Muscle layer of duodenum (tissue), 2 donors: ENCODE measurements at regions not wholly inside any gene's neighbourhood (a gene's known extent, or its start where the extent isn't known, plus 50 kb on each side); places are given as distances from the start of the nearest gene placed in this dataset.

Source experiments
- H3K27ac ChIP-seq: one replicate; pipeline ENCODE4 v1.7.0; 2013; ENCODE audit warnings: mild to moderate bottlenecking, low read length
- H3K27me3 ChIP-seq: one replicate; pipeline ENCODE4 v1.7.0; 2013; ENCODE audit warnings: low read depth, mild to moderate bottlenecking, control low read depth, low read length
- H3K36me3 ChIP-seq, 2 donors: one replicate each; pipeline ENCODE4 v1.7.0; 2013; ENCODE audit warnings: low read length in 2 of 2, control low read depth in 1 of 2, mild to moderate bottlenecking in 1 of 2; ENCODE audit not compliant: insufficient read depth in 2 of 2, control insufficient read depth in 1 of 2
- H3K4me1 ChIP-seq, 2 donors: one replicate each; pipeline ENCODE4 v1.7.0; 2013; ENCODE audit warnings: low read length in 2 of 2, mild to moderate bottlenecking in 2 of 2, control low read depth in 1 of 2, moderate library complexity in 1 of 2; ENCODE audit not compliant: insufficient read depth in 2 of 2, control insufficient read depth in 1 of 2
- H3K4me3 ChIP-seq, 2 donors: one replicate each; pipeline ENCODE4 v1.7.0; 2013; ENCODE audit warnings: low read length in 2 of 2, low read depth in 1 of 2, mild to moderate bottlenecking in 1 of 2
- H3K9me3 ChIP-seq, 2 donors: one replicate each; pipeline ENCODE4 v1.7.0; 2013; ENCODE audit warnings: low read length in 2 of 2, control low read depth in 1 of 2, mild to moderate bottlenecking in 1 of 2; ENCODE audit not compliant: control insufficient read depth in 1 of 2
- donor health status: healthy.

- Histone ChIP-seq H3K9me3 (no peaks in the 10 kb centered on the region), H3K27me3 (no peaks in the 10 kb centered on the region), H3K4me3 (no peak overlapping the region), H3K27ac (no peak overlapping the region), H3K36me3 (no peaks in the 10 kb centered on the region), H3K4me1 (no peaks in the 10 kb centered on the region)
These were observed 746.0 kb upstream of the ADGRB3 start for GRCh38 chr6:67888886-67889681.

DNA sequence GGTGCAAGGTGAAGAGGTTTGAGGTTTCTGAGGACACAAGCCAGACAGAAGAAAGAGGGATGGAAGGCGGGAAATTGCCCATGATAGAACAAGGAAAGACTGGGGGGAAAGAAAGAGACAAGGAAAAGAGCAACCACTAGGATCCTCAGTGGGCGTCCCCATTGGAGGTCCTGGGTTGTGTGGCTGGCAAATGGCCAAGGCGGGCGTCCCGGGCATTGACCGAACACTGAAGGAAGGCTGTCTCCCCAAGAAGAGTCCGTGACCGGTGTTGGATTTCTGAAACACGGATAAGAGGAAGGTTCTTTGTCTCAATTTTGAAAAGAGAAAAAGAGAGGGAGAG, 746.6 kb upstream of the ADGRB3 start:
- H3K9me3 ChIP-seq: no peaks in the 10 kb centered on the region
- no peaks in the 10 kb centered on the region for H3K27me3 ChIP-seq
- H3K27ac ChIP-seq: no peak overlapping the region
- no peak overlapping the region for H3K4me3 ChIP-seq
- H3K36me3 ChIP-seq: no peaks in the 10 kb centered on the region
- no peaks in the 10 kb centered on the region for H3K4me1 ChIP-seq

DNA sequence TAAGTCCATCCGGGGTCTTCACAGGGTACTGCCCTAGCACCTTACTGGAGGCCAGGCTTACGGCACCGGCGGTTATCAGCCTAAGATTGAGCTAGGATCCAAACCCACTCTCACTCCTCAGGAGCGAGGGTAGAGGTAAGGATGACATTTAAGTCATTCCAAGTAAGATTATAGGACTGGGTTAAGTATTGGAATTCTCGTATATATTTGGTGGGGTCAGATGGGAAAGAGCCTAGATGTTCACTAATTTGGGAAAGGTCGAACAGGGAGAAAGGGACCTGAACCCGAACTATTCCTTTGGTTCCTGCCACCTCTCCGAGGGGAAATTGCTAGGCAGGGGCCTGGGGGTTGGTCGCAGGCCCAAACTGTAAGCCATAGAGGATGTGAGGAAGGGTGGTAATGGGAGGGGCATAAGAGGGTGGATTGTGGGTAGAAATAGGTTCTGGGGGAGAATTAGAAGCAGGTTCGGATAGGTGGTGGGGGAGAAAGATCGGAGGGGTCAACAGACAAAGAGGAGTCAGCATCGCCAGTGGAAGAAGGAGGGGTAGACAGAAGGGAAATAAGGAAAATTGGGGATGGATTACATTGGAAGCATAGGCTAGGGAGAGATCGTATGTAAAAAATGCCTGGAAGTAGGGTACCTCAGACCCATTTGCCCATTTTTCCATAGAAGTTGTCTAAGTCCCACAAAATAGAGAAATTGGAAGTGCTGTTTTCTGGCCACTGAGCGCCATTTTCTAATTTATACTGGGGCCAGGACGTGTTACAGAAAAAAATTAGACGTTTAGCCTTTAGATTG, 747.1 kb upstream of the ADGRB3 start:
- H3K36me3 ChIP-seq: no peaks in the 10 kb centered on the region
- no peaks in the 10 kb centered on the region for H3K27me3 ChIP-seq
- H3K9me3 ChIP-seq: no peaks in the 10 kb centered on the region
- no peak overlapping the region for H3K27ac ChIP-seq
- H3K4me1 ChIP-seq: no peaks in the 10 kb centered on the region
- H3K4me3 ChIP-seq: no peak overlapping the region

DNA sequence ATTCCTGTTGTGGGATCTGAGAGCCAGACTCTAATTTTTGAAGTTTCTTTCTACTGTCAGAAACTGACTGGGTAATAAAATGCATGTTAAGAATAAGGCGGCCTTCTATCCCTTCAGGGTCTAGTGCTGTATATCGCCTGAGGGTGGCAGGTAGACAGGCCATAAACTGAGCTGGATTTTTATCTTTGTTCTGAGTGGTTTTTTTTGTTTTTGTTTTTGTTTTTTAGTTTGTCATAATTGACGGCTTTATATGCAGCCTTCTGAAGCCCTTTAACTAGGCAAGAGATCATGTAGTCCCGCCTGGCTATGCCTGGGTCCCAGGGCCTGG, 747.7 kb upstream of the ADGRB3 start:
- Histone ChIP-seq H3K27me3 (no peaks in the 10 kb centered on the region), H3K4me1 (no peaks in the 10 kb centered on the region), H3K9me3 (no peaks in the 10 kb centered on the region), H3K36me3 (no peaks in the 10 kb centered on the region), H3K4me3 (no peak overlapping the region), H3K27ac (no peak overlapping the region)

GRCh38 chr6:67886840-67887292, 748.2 kb upstream of the ADGRB3 start:
- H3K36me3 ChIP-seq: no peaks in the 10 kb centered on the region
- H3K27ac ChIP-seq: no peak overlapping the region
- H3K27me3 ChIP-seq: no peaks in the 10 kb centered on the region
- no peak overlapping the region for H3K4me3 ChIP-seq
- no peaks in the 10 kb centered on the region for H3K9me3 ChIP-seq
- H3K4me1 ChIP-seq: no peaks in the 10 kb centered on the region

GRCh38 chr6:67886036-67886707, 748.9 kb upstream of the ADGRB3 start:
- Histone ChIP-seq H3K4me1 (no peaks in the 10 kb centered on the region), H3K27ac (no peak overlapping the region), H3K36me3 (no peaks in the 10 kb centered on the region), H3K9me3 (no peaks in the 10 kb centered on the region), H3K4me3 (no peak overlapping the region), H3K27me3 (no peaks in the 10 kb centered on the region)

DNA sequence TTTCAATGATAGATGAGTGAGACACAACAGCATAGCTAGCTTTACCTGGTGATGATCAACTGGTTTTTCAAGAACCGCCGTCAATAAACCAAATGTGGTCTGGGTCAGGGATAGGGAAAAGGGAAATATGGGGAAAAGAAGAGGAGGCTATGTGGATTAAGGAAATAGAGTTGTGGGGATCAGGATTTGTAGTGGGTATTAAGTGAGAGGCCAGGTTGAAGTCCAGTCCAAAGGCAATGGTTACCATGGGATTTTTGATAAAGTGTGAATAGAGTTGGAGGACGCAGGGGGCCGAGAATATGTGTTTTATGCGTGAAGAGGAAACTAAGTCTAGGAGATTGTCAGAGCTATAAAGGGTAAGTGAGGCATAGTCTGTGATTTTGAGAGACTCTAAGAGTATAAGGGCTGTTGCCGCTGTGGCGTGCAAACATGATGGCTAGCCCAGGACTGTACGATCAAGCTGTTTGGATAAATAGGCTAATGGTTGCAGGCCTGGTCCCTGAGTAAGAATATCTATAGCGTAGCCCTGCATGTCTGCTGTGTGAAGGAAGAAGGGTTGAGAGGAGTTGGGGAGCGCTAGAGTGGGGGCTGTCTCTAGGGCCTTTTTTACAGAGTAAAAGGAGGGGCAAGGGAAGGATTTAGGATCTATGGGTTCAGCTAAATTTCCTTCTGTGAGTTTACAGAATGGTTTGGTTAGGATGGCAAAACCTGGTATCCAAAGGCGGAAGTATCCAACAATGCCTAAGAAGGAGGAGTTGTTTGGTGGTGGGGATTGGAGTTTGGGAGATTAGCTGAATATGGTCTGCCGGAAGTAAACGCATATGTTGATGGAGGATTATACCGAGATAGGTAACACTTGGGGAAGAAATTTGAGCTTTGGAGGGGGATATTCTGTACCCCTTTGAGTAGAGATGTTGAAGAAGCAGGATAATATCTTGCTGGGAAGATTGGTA, 749.7 kb upstream of the ADGRB3 start:
- Histone ChIP-seq H3K27ac (no peak overlapping the region), H3K9me3 (no peaks in the 10 kb centered on the region), H3K27me3 (no peaks in the 10 kb centered on the region), H3K4me3 (no peak overlapping the region), H3K36me3 (no peaks in the 10 kb centered on the region), H3K4me1 (no peaks in the 10 kb centered on the region)

DNA sequence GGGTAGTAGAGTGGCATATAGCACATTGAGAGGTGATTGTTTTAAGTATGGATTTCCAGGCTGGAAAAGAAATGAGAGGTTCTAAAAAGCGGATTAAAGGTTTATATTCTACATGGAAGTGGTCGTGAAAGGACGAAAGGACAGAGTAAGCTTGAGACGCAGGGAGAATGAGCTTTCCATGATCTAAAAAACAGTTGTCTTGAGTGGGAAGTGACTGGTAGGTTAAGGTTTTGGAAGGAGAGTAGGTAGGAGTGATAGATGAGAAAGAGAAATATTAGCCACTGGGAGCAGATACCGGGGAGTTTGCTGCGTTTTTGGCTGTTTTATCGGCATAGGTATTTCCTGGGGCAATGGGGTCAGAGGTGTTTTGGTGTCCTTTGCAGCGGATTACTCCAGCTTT, 750.6 kb upstream of the ADGRB3 start:
- Histone ChIP-seq H3K36me3 (no peaks in the 10 kb centered on the region), H3K27me3 (no peaks in the 10 kb centered on the region), H3K4me3 (no peak overlapping the region), H3K9me3 (no peaks in the 10 kb centered on the region), H3K27ac (no peak overlapping the region), H3K4me1 (no peaks in the 10 kb centered on the region)

DNA sequence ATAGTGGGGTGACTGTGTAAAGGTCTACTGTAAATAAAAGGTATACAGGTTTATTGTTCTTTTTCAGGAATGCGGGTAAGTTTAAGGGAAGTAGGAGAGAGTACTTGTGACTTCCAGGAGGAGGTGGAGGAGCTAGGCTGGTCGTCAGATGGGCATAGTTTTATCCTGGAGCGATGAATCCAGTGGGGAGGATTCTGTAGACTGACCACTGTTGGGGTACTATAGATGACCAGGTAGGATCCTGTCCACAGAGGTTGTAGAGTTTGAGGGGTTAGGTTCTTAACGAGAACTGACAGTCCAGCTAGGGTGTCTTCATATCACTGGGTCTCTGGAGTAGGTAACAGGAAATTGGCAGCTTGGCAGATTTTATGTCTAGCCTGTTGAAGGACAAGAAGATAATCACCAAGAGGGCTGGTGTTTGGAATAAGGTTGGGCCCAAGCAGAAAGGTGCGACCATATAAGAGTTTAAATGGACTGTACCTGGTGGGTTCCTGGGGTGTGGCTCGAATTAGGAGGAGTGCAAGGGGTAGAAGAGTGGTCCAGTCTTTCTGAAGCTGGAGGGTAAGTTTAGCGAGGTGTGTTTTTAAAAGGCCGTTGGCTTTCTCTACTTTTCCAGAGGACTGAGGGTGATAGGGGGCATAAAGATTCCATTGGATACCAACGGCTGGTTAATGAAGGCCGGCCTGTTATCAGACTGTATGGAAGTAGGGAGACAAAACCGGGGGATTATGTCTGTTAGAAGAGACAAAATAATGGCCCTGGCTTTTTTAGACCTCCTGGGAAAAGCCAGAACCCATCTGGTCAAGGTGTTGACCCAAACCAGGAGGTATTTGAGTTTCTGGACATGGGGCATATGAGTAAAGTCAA, 751.3 kb upstream of the ADGRB3 start:
- Histone ChIP-seq H3K4me1 (no peaks in the 10 kb centered on the region), H3K9me3 (peaks cover 0 to 4% of the 10 kb centered on the region in 2 donors), H3K36me3 (no peaks in the 10 kb centered on the region), H3K4me3 (no peak overlapping the region), H3K27me3 (no peaks in the 10 kb centered on the region), H3K27ac (no peak overlapping the region)
